ENCODE measurements at regions not wholly inside any gene's neighbourhood (a gene's known extent, or its start where the extent isn't known, plus 50 kb on each side); places are given as distances from the start of the nearest gene placed in this dataset.

- Histone ChIP-seq H3K4me2 (ENCODE audit: insufficient read depth, low read length) (no peak overlapping the region), H3K27me3 (ENCODE audit: control insufficient read depth in 2 of 2, insufficient read depth in 2 of 2, low read length in 2 of 2) (peaks cover 20 to 45% of the 10 kb centered on the region in 2 experiments; a peak in 3 of 5 replicates), H3K27ac (ENCODE audit: extremely low read depth, low read depth, low read length) (no peak overlapping the region), H3K9me1 (ENCODE audit: control insufficient read depth, insufficient read depth, low read length) (no peaks in the 10 kb centered on the region), H3K4me3 (no peak overlapping the region), H2AFZ (ENCODE audit: low read depth, low read length) (no peak overlapping the region), H3K9ac (ENCODE audit: insufficient read depth in 1 of 2, low read depth in 2 of 2, low read length in 2 of 2) (no peak overlapping the region), H3K79me2 (ENCODE audit: control insufficient read depth, insufficient read depth, low read length) (no peaks in the 10 kb centered on the region), H3K36me3 (ENCODE audit: control insufficient read depth, insufficient read depth, low read length) (no peaks in the 10 kb centered on the region), H3K4me1 (replicated peaks in 1 of 2; ENCODE audit: control insufficient read depth in 2 of 2, insufficient read depth in 2 of 2, low read length in 2 of 2) (no peaks in the 10 kb centered on the region), H4K20me1 (replicated peaks; ENCODE audit: control insufficient read depth, insufficient read depth, low read length) (no peaks in the 10 kb centered on the region), H3K9me3 (replicated peaks; ENCODE audit: control insufficient read depth, insufficient read depth, low read depth, low read length) (no peaks in the 10 kb centered on the region)
- FAIRE-seq (no peak), ATAC-seq (no peak), DNase-seq (ENCODE audit: extremely low read depth in 1 of 4, low spot score in 3 of 4) (no peak)
- in situ Hi-C loops (cut with MboI) (no loop called here), intact Hi-C loops (cut with micrococcal nuclease) (no loop called here)
- 10% methylated on average over 7 of the region's 7 CpGs for WGBS (ENCODE audit: insufficient coverage, low coverage, missing lambda C conversion rate)
- ChIA-PET POLR2A (no interaction called here), CTCF (ENCODE audit: low intra/inter-chr PET ratio) (no interaction called here)
- no TSS peak for BruUV-seq (replicated peaks)
- no peak for TF ChIP-seq BCLAF1 (IDR thresholded peaks at IDR 0.05; ENCODE audit: borderline replicate concordance in 1 of 2, control insufficient read depth in 1 of 2, low read depth in 2 of 2, low read length in 1 of 2)
- TF ChIP-seq CSDE1 (IDR thresholded peaks at IDR 0.05): no peak
- TF ChIP-seq POLR2B (IDR thresholded peaks at IDR 0.05; ENCODE audit: low read depth, partially characterized antibody): no peak
Measured at GRCh38 chr2:71827973-71828372, 319.7 kb downstream of the CYP26B1 start.

All from K562 (cell line).